HG02973 (cell line): ENCODE measurements at regions not wholly inside any gene's neighbourhood (a gene's known extent, or its start where the extent isn't known, plus 50 kb on each side); places are given as distances from the start of the nearest gene placed in this dataset.
"Not testable (repeated sequence)": the region's sequence is repeated elsewhere in the genome, so short reads cannot be mapped to it uniquely, and the experiment has no call there.

Source experiments
- ATAC-seq: cut with Tn5 transposase; IDR thresholded peaks from one replicate; pipeline ENCODE4 v1.9.1; 2021; ENCODE audit warnings: moderate library complexity; ENCODE audit not compliant: unreplicated experiment

DNA sequence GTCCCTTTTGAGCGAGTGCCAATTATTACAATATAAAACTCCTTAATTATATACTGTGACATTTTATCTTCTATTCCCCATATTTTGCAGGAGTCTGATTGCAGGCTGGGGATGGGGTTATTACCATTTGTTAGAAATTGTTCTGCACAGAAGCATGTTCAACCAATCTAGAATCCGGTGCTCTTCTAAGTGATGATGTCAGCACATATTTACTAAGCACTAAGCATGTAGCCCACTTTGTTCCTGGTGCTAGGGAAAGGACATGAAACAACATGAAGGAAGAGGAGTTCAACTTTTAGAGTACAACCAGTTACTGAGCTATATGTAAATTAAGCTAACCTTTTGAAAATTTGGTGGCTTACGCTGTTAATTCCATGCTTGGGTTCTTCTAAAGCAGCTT is 52.8 kb upstream of the IL1RAPL2 start:
- no peak for ATAC-seq

DNA sequence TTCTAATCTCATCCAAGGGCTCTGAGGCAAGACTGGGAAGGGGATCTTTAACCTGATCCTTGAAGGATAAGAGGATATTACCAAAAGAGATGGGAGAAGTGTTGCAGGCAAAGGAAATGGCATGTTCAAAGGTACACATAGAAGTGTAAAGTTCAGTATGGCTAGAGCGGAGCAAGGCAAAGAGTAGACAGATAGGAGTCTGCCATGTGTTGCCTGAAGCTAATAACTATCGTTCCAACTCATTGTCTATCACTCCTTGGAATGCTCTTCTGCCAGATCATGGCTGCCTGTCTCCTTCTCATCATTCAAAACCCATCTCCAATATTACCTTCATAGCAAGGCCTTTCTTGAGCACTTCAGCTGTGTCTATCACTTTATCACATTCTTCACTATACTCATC is 55.2 kb upstream of the IL1RAPL2 start:
- ATAC-seq = no peak

DNA sequence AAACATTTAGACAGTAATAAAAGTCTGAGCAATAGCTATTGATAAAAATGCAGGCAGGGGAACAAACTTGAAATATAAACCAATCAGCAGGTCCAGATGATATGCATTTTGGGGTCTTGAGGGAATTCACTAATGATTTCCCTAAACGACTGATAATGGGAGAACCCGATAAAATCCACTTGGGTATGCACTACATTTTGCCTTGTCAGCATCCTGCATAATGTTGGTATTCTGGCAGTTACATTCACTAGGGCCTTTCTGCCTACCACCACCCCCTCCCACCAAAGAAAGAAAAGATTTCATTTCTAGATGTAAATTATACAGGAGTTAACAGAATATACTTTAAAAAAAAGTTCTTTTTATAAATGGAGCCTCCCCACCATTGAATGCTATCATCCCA is 63.5 kb upstream of the IL1RAPL2 start:
- no peak for ATAC-seq

DNA sequence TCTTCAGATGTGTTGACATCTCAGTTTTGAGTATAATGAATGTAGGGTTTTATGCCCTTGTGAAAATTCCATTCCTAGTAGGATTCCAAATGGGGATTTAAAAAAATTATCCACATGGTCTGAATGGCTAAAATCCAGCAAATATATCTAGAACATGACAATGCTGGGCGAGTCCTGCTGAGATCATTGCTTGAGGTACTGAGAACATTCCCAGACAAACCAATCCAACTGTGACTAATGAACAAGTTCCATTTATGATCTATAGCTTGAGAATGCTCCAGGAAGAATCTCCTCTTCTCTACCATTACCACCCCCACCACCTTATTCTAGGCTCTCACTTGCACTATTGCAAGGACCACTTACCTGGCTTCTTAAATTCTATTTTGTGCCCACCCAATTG is 77.2 kb upstream of the IL1RAPL2 start:
- ATAC-seq = no peak

DNA sequence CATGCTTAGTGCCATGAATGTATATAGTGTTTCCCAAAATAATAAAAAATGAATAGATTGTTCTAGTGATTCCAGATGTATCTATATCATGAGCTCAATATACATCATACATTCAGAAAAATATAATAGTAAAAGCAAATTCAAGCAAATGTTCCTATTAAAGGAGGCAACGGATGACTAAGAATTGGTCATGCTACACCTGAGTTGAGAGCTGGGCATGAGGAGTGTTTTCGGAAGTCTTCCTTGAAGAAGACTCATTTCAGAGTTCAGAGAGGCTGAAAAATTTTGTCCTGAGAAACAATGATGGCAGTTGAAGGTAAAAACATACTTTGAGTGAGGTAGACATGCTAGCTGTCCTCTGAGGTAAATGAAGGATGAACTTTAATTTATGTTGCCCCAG is 79.3 kb upstream of the IL1RAPL2 start:
- no peak for ATAC-seq

DNA sequence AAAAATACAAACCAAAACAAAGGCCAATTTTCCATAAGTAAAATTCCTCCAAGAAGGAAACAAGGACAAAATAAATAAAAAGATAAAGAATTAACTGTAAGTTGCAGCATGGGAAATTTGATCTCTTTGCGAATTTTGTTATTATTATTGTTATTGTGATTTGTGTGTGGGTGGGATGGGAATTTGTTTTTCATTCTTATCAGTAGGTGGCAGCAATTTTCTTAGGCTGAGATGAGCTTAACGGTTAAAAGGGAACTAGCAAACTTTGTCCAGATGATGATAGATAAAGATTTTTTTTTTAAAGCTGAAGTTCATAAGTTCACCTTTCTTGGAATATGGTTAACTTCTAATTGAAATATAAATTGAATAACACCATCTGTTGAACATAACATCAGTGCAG is 83.2 kb upstream of the IL1RAPL2 start:
- no peak for ATAC-seq

DNA sequence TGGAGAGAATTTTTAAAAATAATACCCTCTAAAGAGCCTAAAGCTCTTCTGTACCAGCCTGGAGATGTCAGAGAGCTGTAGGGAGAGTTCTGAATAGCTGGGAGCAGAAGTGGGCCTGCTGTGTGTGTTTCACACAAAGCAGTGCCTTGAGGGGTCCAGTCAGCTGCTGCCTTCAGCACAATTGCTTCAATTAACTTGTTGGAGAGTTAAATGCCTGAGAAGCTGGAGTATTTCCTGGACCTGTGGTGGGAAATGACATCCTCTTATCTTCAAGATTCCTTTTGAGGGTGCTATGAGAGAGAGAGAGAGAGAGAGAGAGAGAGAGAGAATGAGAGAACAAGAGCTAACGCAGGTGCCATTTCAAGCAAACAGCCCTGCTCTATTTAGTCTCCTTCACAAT is 96.2 kb upstream of the IL1RAPL2 start:
- no peak for ATAC-seq

DNA sequence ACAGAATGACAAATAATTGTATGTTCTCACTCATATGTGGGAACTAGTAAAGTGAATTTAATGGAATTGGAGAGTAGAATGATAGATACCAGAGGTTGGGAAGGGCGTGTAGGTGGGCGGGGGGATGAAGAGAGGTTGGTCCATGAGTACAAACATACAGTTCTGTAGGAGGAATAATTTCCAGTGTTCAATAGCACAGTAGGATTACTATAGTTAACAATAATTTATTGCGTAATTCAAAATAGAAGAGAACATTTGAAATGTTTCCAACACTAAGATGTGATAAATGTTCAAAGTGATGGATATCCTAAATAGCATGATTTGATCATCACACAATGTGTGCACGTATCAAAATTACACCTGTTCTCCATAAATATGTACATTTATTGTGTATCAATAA is 106.2 kb upstream of the IL1RAPL2 start:
- no peak for ATAC-seq

DNA sequence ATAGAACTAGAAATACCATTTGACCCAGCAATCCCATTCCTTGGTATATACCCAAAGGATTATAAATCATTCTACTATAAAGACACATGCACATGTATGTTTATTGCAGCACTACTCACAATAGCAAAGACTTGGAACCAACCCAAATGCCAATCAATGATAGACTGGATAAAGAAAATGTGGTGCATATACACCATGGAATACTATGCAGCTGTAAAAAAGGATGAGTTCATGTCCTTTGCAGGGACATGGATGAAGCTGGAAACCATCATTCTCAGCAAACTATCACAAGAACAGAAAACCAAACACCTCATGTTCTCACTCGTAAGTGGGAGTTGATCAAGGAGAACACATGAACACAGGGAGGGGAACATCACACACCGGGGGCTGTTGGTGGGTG is 108.9 kb upstream of the IL1RAPL2 start:
- ATAC-seq = not testable (repeated sequence)

DNA sequence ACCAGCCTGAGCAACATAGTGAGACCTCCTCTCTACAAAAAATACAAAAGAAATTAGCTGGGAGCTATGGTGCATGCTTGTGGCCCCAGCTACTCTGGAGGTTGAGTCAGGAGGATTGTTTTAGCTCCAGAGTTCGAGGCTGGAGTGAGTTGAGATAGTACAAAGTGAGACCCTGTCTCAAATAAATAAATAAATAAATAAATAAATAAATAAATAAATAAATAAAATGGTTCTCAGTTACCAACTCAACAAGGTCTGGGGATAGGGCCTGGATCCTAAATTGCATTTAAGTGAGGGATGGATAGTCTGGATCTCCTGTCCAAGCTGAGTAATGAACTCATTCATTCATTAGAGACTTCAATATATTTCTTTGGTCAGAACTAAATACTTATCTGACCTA is 115.7 kb upstream of the IL1RAPL2 start:
- no peak for ATAC-seq

DNA sequence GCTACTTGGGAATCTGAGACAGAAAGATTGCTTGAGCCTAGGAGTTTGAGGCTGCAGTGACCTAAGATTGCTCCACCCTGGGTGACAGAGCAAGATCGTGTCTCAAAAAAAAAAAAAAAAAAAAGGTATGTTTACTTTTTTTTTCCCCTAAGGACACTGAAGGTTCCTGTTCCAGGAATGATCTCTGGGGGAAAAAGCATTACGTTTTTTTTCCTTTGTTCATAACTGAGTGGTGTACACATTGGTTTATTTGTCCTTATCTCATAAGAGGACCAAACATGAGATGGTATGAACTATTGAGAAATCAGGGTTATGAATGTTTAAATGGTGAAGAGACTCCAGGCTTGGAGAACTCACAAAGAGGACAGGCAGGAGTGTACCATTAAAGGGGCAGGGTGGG is 120.4 kb upstream of the IL1RAPL2 start:
- ATAC-seq = no peak

DNA sequence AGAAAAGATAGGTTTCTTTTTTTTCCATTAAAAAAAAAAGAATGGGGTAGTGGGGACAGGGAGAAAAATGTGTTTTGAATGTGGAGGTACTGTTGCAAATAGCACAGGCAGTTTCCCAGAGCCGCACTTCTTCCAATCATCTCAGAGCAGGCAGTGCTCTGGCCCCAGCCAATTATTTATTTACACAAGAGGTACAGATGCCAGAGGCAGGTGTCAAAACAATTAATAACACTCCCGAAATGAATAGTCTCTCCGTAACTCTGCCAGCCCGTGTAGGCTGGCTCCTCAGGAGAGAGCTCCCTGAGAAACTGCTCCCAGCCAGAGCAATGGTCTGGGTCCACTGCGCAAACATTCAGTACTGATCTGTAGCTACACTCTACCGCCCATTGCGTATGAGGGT is 130.8 kb upstream of the IL1RAPL2 start:
- no peak for ATAC-seq

DNA sequence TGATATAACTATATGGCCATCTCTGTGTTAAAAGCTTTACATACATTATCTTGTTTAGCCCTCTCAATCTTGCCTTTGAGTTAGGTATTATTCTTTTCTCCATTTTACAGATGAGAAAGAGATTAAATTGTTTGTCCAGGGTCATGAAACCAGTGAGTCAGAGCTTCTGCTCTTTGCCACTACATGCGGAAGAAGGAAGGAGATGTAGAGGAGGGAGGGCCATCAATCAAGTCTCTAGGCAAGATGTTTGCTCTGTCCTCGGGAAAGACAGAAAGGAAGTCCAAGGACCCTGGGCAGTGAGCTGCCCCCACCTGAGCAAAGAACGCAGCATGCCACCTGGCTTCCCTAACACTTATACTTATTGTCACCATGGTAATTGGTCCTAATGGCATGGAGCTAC is 133.7 kb upstream of the IL1RAPL2 start:
- ATAC-seq = no peak

DNA sequence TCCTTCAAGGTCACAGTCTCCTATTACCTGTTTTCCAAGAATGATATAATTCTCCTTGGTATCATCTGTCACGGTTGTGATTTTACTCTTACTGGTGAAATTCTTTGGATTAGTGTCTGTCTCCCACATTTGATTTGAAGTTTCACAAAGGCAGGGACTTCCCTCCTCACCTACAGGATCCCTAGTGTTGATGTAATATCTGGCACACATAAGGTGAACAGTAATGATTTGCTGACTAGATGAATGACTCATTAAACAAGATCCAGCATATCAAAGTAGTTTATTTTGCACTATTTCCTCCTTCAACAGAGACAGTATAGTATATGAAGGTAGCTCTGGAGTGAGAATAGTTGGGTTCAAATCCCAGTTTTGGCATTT is 135.3 kb upstream of the IL1RAPL2 start:
- ATAC-seq = no peak

DNA sequence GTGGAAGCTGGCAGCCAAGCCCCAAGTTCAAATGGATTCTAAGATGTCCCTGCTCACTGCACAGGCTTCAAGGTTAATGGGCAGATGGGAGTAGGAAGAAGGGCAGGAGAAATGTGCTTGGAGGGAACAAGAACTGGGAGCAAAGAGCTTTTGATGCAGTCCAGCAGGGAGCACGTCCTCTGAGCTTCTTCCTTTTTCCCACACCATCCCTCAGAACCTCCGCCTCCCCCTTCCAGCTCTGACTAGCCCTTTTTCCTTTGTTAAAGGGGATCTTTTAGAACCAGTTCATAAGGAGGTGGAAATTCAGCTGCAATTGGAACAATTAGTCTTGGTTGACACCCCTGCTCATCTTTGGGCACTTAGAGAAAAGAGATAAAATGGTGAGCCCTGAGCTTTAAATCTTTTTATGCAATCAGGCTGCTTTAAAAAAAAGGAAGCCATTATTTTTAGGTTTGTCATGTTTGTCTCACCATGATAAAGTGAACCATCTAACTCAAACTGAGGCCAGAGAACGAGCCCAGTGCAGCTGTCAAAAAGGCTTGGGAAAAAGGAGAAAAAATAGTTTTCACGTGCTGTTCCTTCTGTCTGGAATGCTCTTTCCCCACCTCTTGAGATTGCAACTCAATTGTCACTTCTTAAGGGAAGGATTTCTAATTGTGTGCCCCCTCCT is 135.8 kb upstream of the IL1RAPL2 start:
- ATAC-seq = no peak

DNA sequence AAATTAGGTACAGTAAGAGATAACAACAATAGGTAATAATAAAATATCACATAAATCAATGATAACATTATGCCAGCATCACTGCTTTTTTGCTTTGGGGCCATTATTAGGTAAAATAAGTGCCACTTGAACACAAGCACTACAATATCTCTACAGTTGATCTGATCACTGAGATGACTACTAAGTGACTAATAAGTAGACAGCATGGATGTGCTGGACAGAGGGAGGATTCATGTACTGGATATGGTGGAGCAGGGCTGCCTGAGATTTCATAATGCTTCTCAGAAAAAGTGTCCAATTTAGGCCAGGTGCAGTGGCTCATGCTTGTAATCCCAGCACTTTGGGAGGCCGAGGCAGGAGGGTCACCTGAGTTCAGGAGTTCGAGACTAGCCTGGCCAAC is 137.8 kb upstream of the IL1RAPL2 start:
- no peak for ATAC-seq

DNA sequence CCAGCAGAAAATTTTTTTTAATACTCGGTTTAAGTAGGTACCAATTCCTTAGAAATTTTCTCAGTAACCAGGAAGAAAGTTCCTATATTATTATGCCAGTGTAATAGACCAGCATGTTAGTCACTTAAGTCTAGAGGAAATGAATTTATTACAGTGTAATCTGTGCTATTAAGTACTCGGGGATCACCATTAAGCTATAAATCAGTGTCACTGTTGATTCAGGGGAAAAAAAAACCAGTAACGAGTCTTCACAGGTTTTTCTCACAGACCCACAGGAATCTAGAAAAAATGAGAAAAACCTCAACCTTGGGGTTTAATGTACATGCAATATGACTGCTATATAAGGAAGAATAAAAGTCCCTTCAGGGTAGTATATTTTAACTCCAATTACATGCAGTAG is 138.3 kb upstream of the IL1RAPL2 start:
- ATAC-seq = no peak

DNA sequence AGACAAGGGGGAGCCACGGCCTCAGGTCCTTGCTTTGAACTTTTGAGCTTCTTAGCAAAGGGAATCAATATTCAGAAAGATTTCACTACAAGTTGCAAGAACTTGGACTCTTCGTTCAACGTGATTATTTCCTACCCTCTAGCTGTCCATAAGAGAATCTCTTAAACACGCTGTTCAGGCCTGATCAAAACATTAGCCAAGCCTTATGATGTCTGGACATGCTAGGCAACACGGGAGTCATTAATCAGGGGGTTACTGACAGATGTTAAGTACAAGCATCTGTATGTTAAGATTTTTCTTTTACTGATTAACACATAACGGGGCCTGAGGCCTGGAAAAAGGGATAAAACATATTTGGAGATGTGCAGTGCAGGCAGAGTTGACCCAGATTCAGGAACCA is 138.9 kb upstream of the IL1RAPL2 start:
- no peak for ATAC-seq

DNA sequence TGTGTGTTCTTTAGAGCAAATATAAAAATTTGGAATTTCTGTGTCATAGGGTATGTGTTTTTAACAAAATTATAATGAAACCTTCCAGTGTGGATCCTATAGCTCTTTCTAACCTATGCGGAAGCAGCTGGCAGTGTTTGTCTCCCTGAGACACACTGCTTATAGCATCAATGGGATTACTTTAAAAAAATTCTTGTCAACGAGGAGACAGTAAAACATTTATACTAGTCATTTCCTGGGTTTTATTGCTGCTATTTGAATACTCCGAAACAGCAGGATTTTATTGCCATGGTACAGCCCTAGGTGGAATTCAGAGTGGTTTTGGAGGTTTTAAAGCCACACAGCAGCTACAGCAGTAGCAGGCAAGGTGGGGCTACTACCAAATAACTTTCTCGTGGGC is 145.1 kb upstream of the IL1RAPL2 start:
- no peak for ATAC-seq

DNA sequence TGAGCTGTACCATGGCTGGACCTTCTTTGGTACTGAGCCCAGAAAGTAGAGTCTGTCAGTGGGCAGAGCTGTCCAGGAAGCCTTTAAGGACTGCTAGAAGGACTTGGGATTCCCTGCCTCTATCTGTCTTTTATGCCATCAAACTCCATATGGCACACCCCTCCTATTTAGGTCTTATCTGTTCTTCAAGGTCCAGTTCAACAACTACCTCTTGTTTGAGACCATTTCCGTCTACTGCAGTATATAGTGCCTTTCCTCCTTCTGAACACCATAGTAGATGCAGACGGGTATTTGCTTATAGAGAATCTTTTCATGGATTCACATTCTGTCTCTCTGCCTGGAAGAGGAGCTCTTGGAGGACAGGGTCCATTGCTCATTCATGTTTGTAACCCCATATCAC is 146.1 kb upstream of the IL1RAPL2 start:
- ATAC-seq = no peak

DNA sequence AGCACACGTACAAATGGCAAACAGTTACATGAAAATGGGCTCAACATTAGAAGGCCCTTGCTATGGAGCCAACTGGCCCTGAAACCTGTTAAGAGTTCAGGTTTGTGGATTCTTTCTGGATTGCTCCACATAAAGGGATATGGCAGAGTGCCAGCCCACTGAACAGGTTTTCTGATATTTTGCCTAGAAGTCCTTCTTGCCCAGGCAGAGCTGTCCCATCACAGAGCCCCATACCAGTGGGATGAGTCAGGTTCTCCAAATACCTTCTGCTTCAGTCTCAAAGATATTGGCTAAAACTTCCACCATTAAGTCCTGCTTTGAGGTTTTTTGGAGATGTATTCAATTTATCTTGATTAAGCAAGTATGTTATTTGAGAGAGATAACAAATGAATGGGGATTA is 146.8 kb upstream of the IL1RAPL2 start:
- ATAC-seq = no peak

DNA sequence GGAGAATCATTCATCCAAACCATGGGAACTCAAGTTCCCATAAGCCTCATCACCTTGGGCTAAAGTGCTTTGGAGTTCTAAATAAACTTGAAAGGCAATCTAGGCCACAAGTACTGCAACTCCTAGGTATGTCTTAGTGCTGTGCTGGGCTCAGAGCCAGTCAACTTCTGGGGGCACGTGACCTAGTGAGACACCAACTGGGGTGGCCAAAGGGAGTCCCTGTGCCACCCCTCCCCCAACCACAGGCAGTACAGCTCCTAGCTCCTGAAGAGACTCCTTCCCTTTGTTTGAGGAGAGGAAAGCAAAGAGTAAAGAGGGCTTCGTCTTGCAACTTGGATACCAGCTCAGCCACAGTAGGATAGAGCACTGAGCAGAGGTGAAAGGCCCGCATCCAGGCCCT is 154.2 kb upstream of the IL1RAPL2 start:
- no peak for ATAC-seq

DNA sequence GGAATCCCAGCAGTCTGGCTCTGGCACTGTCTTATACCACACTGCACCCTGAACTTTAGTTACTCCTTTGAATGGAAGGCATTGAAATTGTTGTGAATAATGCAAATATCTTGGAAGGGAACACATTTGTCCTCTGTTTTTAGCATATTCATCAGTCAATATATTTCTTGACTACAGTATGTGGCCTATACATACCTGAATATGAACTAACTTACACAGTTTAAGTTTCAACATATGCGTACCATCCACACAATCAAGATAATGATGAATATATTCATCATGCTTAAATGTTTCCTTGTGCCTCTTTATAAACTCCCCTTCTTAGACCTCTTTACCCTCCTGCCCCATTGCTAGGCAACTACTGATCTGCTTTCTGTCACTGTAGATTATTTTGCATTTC is 145.7 kb upstream of the ESX1 start:
- no peak for ATAC-seq

DNA sequence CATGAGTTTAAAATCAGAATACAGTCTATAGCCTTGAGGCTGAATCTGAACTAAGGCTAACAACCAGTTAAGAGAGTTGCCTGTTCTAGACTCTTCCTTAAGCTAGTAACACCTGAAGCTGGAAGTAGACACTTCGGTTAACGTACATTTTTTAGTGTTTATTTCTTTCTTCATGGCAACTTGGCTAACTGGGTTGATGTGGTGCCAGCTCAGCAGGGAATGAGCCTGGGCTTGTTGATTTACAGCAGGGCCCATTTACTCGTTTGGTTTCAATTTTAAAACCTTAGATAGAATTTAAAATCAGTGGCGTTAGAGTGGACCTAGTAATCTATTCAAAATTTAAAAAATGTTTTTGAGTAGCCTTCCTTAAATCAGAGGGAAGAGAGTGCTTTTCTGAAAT is 137.6 kb upstream of the ESX1 start:
- ATAC-seq = no peak
